Colonic mucosa (tissue), 4 donors: ENCODE measurements at regions not wholly inside any gene's neighbourhood (a gene's known extent, or its start where the extent isn't known, plus 50 kb on each side); places are given as distances from the start of the nearest gene placed in this dataset.

Source experiments
- DNase-seq: peaks from one replicate; pipeline ENCODE4 v3.0.0-alpha.2; 2020
- H3K27ac ChIP-seq: fragments of 200-600 bp; one replicate; pipeline ENCODE4 v1.8.0; 2021
- H3K27me3 ChIP-seq: fragments of 200-600 bp; one replicate; pipeline ENCODE4 v1.8.0; 2021
- H3K36me3 ChIP-seq: fragments of 200-600 bp; one replicate; pipeline ENCODE4 v1.8.0; 2021
- H3K4me1 ChIP-seq: fragments of 200-600 bp; one replicate; pipeline ENCODE4 v1.8.0; 2021; ENCODE audit warnings: mild to moderate bottlenecking
- H3K4me3 ChIP-seq: fragments of 200-600 bp; one replicate; pipeline ENCODE4 v1.8.0; 2021
- H3K9ac ChIP-seq, 2 donors: one replicate each; pipeline ENCODE4 v1.7.0; 2013; ENCODE audit warnings: control low read depth in 2 of 2, low read depth in 2 of 2, low read length in 2 of 2
- H3K9me3 ChIP-seq: fragments of 200-600 bp; one replicate; pipeline ENCODE4 v1.8.0; 2021
- CTCF ChIP-seq: fragments of 200-600 bp; IDR thresholded peaks from one replicate; pipeline ENCODE4 v1.8.0; 2022; ENCODE audit warnings: antibody characterized with exemption, mild to moderate bottlenecking
- intact Hi-C: fragments of 100-400 bp; cut with DNase I; formaldehyde crosslinking; loops from one replicate; pipeline ENCODE4 v1.14.1; 2022
- donor health status: healthy.
- donor health status: DM: no; HTN: no; CAD: no.
- donor health status: DM: no; HTN: no; CAD: no.

- no peak for TF ChIP-seq CTCF
- Histone ChIP-seq H3K4me1 (no peaks in the 10 kb centered on the region), H3K4me3 (no peak overlapping the region), H3K27ac (no peak overlapping the region), H3K9me3 (no peaks in the 10 kb centered on the region), H3K36me3 (no peaks in the 10 kb centered on the region), H3K27me3 (no peaks in the 10 kb centered on the region), H3K9ac (no peak overlapping the region)
- DNase-seq, result no peak
- intact Hi-C loops, result no loop called here
Measured at GRCh38 chr10:21203473-21204107, 306.5 kb upstream of the NEBL start.

GRCh38 chr10:21202776-21203462 is 305.8 kb upstream of the NEBL start:
- no peak for DNase-seq
- Histone ChIP-seq H3K27ac (no peak overlapping the region), H3K36me3 (no peaks in the 10 kb centered on the region), H3K27me3 (no peaks in the 10 kb centered on the region), H3K9me3 (no peaks in the 10 kb centered on the region), H3K4me3 (no peak overlapping the region), H3K9ac (no peak overlapping the region), H3K4me1 (no peaks in the 10 kb centered on the region)
- no peak for TF ChIP-seq CTCF
- intact Hi-C loops, result no loop called here

GRCh38 chr10:21199501-21199900 is 302.4 kb upstream of the NEBL start:
- Histone ChIP-seq H3K27ac (no peak overlapping the region), H3K9me3 (no peaks in the 10 kb centered on the region), H3K36me3 (no peaks in the 10 kb centered on the region), H3K4me3 (no peak overlapping the region), H3K27me3 (no peaks in the 10 kb centered on the region), H3K4me1 (no peaks in the 10 kb centered on the region), H3K9ac (no peak overlapping the region)
- no peak for DNase-seq
- TF ChIP-seq CTCF, result no peak
- intact Hi-C loops, result no loop called here

GRCh38 chr10:21197838-21198237 is 300.7 kb upstream of the NEBL start:
- H3K9ac ChIP-seq, result no peak overlapping the region

GRCh38 chr10:21196822-21197395 is 299.8 kb upstream of the NEBL start:
- intact Hi-C loops, result no loop called here
- Histone ChIP-seq H3K27ac (no peak overlapping the region), H3K4me3 (no peak overlapping the region), H3K36me3 (no peaks in the 10 kb centered on the region), H3K27me3 (no peaks in the 10 kb centered on the region), H3K9ac (no peak overlapping the region), H3K9me3 (no peaks in the 10 kb centered on the region), H3K4me1 (no peaks in the 10 kb centered on the region)
- no peak for DNase-seq
- no peak for TF ChIP-seq CTCF

More at GRCh38 chr10:21197838-21198237, 300.7 kb upstream of the NEBL start:
- Histone ChIP-seq H3K4me1 (no peaks in the 10 kb centered on the region), H3K9me3 (no peaks in the 10 kb centered on the region), H3K27ac (no peak overlapping the region), H3K27me3 (no peaks in the 10 kb centered on the region), H3K36me3 (no peaks in the 10 kb centered on the region), H3K4me3 (no peak overlapping the region)
- TF ChIP-seq CTCF, result no peak
- DNase-seq, result no peak
- intact Hi-C loops, result no loop called here
